CD4-positive, alpha-beta T cell treated with Interferon alpha-2 for 1 hour (primary cell): ENCODE measurements at regions not wholly inside any gene's neighbourhood (a gene's known extent, or its start where the extent isn't known, plus 50 kb on each side); places are given as distances from the start of the nearest gene placed in this dataset.
"Not testable (repeated sequence)": the region's sequence is repeated elsewhere in the genome, so short reads cannot be mapped to it uniquely, and the experiment has no call there.

Source experiments
- DNase-seq, 2 donors: peaks; one replicate each; pipeline ENCODE4 v3.0.0-alpha.2; 2020 to 2022

GRCh38 chr3:4030624-4031023, 231.4 kb downstream of the LRRN1 start:
- no peak for DNase-seq

GRCh38 chr3:4033296-4033695, 234.1 kb downstream of the LRRN1 start:
- DNase-seq: no peak

GRCh38 chr3:4036046-4036445, 236.8 kb downstream of the LRRN1 start:
- no peak for DNase-seq

GRCh38 chr3:4038351-4038750, 239.1 kb downstream of the LRRN1 start:
- DNase-seq: no peak

GRCh38 chr3:4042070-4042469, 242.8 kb downstream of the LRRN1 start:
- no peak for DNase-seq

GRCh38 chr3:4042869-4043268, 243.6 kb downstream of the LRRN1 start:
- no peak for DNase-seq

GRCh38 chr3:4043867-4044575, 244.8 kb downstream of the LRRN1 start:
- no peak for DNase-seq

- DNase-seq: no peak
These were observed 245.4 kb downstream of the LRRN1 start for GRCh38 chr3:4044619-4045018.

GRCh38 chr3:4045756-4046155, 246.5 kb downstream of the LRRN1 start:
- DNase-seq: no peak

- no peak for DNase-seq
These were observed 248.1 kb downstream of the LRRN1 start for GRCh38 chr3:4047366-4047765.

- DNase-seq: no peak
These were observed 250.5 kb upstream of the SETMAR start for GRCh38 chr3:4052706-4053105.

- no peak for DNase-seq
These were observed 249.2 kb upstream of the SETMAR start for GRCh38 chr3:4053975-4054374.

- no peak for DNase-seq
These were observed 243.1 kb upstream of the SETMAR start for GRCh38 chr3:4060064-4060463.

- no peak for DNase-seq
These were observed 242.6 kb upstream of the SETMAR start for GRCh38 chr3:4060603-4061002.

- DNase-seq: no peak
These were observed 242.0 kb upstream of the SETMAR start for GRCh38 chr3:4061195-4061594.

- DNase-seq: no peak
These were observed 241.3 kb upstream of the SETMAR start for GRCh38 chr3:4061783-4062360.

- no peak for DNase-seq
These were observed 240.5 kb upstream of the SETMAR start for GRCh38 chr3:4062621-4063020.

- DNase-seq: no peak
These were observed 239.1 kb upstream of the SETMAR start for GRCh38 chr3:4063916-4064574.

GRCh38 chr3:4065085-4065484, 238.1 kb upstream of the SETMAR start:
- DNase-seq: no peak

- no peak for DNase-seq
These were observed 237.6 kb upstream of the SETMAR start for GRCh38 chr3:4065554-4065953.

- no peak for DNase-seq
These were observed 235.3 kb upstream of the SETMAR start for GRCh38 chr3:4067893-4068292.

- no peak for DNase-seq
These were observed 233.4 kb upstream of the SETMAR start for GRCh38 chr3:4069796-4070195.

GRCh38 chr3:4071481-4072184, 231.5 kb upstream of the SETMAR start:
- DNase-seq: peak in 1 of 2 donors; percentile 10

GRCh38 chr3:4077278-4077677, 225.9 kb upstream of the SETMAR start:
- not testable (repeated sequence) for DNase-seq
